ENCODE measurements at regions not wholly inside any gene's neighbourhood (a gene's known extent, or its start where the extent isn't known, plus 50 kb on each side); places are given as distances from the start of the nearest gene placed in this dataset.
"Not testable (repeated sequence)": the region's sequence is repeated elsewhere in the genome, so short reads cannot be mapped to it uniquely, and the experiment has no call there.

DNA sequence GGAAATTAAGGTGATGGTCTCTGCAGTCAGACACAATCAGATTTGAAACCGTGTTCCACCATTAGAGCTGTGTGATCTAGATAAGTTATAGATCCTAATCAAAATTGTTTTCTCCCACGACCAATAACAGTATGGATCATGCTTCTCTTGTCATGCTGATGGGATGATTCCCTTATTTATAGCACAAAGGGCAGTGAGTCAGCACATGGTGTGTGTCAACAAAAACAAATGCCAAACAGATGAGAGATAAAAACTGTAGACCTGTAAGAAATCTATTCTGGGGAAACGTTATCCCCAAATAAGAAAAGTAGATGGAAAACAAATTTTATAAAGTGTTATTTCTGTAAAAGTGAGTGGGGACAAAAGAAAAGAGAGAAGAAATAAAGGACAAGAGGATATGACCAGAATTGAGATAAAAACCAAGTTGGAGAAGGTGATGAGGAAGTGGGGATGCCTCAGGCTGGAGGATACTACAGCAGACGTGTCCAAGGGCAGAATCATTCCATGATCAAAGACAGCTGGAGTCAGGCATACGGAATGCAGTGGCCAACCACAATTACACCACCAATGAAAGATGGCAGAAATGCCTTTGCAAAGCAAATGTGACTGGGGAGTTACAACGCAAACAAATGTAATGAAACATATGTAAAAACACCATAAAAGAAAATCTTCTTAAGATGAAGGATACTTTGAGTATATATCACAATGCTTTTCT, 377.8 kb upstream of the PRKX start:
- no peak for DNase-seq
- CTCF ChIA-PET = no interaction called here
- no peaks in the 10 kb centered on the region for H3K27me3 Mint-ChIP-seq (ENCODE audit: low read depth)
- H3K4me3 Mint-ChIP-seq = no peak overlapping the region
- no peaks in the 10 kb centered on the region for H3K9me3 Mint-ChIP-seq
- no peaks in the 10 kb centered on the region for H3K36me3 Mint-ChIP-seq (ENCODE audit: low read depth)
- intact Hi-C loops (cut with micrococcal nuclease) = no loop called here
- no peak overlapping the region for H3K27ac Mint-ChIP-seq
- H3K4me1 Mint-ChIP-seq (ENCODE audit: low read depth) = no peaks in the 10 kb centered on the region

- no peaks in the 10 kb centered on the region for H3K4me1 Mint-ChIP-seq (ENCODE audit: low read depth)
- no peak for DNase-seq
- H3K27me3 Mint-ChIP-seq (ENCODE audit: low read depth) = no peaks in the 10 kb centered on the region
- no peak overlapping the region for H3K4me3 Mint-ChIP-seq
- no peaks in the 10 kb centered on the region for H3K36me3 Mint-ChIP-seq (ENCODE audit: low read depth)
- intact Hi-C loops (cut with micrococcal nuclease) = no loop called here
- H3K9me3 Mint-ChIP-seq = no peaks in the 10 kb centered on the region
- H3K27ac Mint-ChIP-seq = no peak overlapping the region
- CTCF ChIA-PET = no interaction called here
These were observed 346.4 kb upstream of the PRKX start for GRCh38 chrX:4059893-4060292.

DNA sequence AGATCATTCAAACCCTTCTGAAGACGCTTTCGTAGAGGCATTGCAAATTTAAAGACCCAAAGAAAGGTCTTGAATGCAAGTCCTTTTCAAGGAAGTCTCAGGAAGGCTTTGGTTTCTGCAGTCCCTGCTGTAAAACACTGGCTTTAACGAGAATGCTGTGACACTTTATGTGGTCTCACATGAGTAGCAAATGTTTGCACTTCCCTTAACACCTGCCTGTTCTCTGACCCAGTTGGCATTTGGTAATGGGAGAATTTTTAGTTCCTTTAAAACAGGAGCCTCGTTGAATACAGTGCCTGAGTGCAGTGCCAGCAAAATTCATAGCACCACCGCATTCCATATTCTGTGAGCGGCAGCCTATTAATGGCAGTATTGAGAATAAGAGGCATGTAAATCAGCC, 330.5 kb upstream of the PRKX start:
- CTCF ChIA-PET = no interaction called here
- intact Hi-C loops (cut with micrococcal nuclease) = no loop called here
- no peaks in the 10 kb centered on the region for H3K27me3 Mint-ChIP-seq (ENCODE audit: low read depth)
- no peaks in the 10 kb centered on the region for H3K9me3 Mint-ChIP-seq
- no peak overlapping the region for H3K27ac Mint-ChIP-seq
- H3K36me3 Mint-ChIP-seq (ENCODE audit: low read depth) = no peaks in the 10 kb centered on the region
- H3K4me1 Mint-ChIP-seq (ENCODE audit: low read depth) = no peaks in the 10 kb centered on the region
- H3K4me3 Mint-ChIP-seq = no peak overlapping the region
- no peak for DNase-seq

DNA sequence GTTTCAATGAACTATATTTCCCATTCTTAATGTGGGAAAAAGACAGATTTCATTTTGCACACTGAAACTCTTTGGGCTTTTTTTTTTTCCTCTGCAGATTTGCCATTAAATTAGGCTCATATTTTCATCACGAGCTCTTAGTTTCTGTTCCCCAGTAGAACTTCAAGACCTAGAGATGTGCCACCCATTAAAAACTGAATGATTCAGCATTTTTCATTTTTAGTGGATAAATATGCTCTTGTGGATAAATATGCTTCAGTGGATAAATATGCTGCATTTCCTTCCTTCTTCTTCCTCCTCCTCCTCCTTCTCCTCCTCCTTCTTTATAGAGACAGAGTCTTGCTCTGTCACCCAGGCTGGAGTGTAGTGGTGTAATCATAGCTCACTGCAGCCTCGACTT, 322.4 kb upstream of the PRKX start:
- CTCF ChIA-PET = no interaction called here
- H3K4me1 Mint-ChIP-seq (ENCODE audit: low read depth) = no peaks in the 10 kb centered on the region
- DNase-seq = no peak
- H3K9me3 Mint-ChIP-seq = no peaks in the 10 kb centered on the region
- H3K27me3 Mint-ChIP-seq (ENCODE audit: low read depth) = no peaks in the 10 kb centered on the region
- H3K36me3 Mint-ChIP-seq (ENCODE audit: low read depth) = no peaks in the 10 kb centered on the region
- intact Hi-C loops (cut with micrococcal nuclease) = no loop called here
- no peak overlapping the region for H3K27ac Mint-ChIP-seq
- H3K4me3 Mint-ChIP-seq = no peak overlapping the region

- Mint-ChIP-seq H3K27ac (no peak overlapping the region), H3K4me1 (ENCODE audit: low read depth) (no peaks in the 10 kb centered on the region), H3K27me3 (ENCODE audit: low read depth) (no peaks in the 10 kb centered on the region), H3K9me3 (no peaks in the 10 kb centered on the region), H3K36me3 (ENCODE audit: low read depth) (no peaks in the 10 kb centered on the region), H3K4me3 (no peak overlapping the region)
- intact Hi-C loops (cut with micrococcal nuclease) = no loop called here
- CTCF ChIA-PET = no interaction called here
- DNase-seq = no peak
These were observed 314.7 kb upstream of the PRKX start for GRCh38 chrX:4028151-4028550.

GRCh38 chrX:4005281-4005680, 291.8 kb upstream of the PRKX start:
- no peaks in the 10 kb centered on the region for H3K9me3 Mint-ChIP-seq
- no peaks in the 10 kb centered on the region for H3K36me3 Mint-ChIP-seq (ENCODE audit: low read depth)
- H3K4me3 Mint-ChIP-seq = no peak overlapping the region
- H3K27ac Mint-ChIP-seq = no peak overlapping the region
- intact Hi-C loops (cut with micrococcal nuclease) = no loop called here
- H3K4me1 Mint-ChIP-seq (ENCODE audit: low read depth) = no peaks in the 10 kb centered on the region
- no peaks in the 10 kb centered on the region for H3K27me3 Mint-ChIP-seq (ENCODE audit: low read depth)
- CTCF ChIA-PET = no interaction called here
- DNase-seq = no peak

GRCh38 chrX:4004822-4005221, 291.4 kb upstream of the PRKX start:
- Mint-ChIP-seq H3K9me3 (no peaks in the 10 kb centered on the region), H3K36me3 (ENCODE audit: low read depth) (no peaks in the 10 kb centered on the region), H3K27me3 (ENCODE audit: low read depth) (no peaks in the 10 kb centered on the region), H3K4me1 (ENCODE audit: low read depth) (no peaks in the 10 kb centered on the region), H3K4me3 (no peak overlapping the region), H3K27ac (no peak overlapping the region)
- CTCF ChIA-PET = no interaction called here
- DNase-seq = no peak
- intact Hi-C loops (cut with micrococcal nuclease) = no loop called here

GRCh38 chrX:3994315-3994714, 280.9 kb upstream of the PRKX start:
- no peak for DNase-seq
- intact Hi-C loops (cut with micrococcal nuclease) = no loop called here
- Mint-ChIP-seq H3K4me1 (ENCODE audit: low read depth) (no peaks in the 10 kb centered on the region), H3K27me3 (ENCODE audit: low read depth) (no peaks in the 10 kb centered on the region), H3K27ac (no peak overlapping the region), H3K9me3 (no peaks in the 10 kb centered on the region), H3K4me3 (no peak overlapping the region), H3K36me3 (ENCODE audit: low read depth) (no peaks in the 10 kb centered on the region)
- CTCF ChIA-PET = no interaction called here

DNA sequence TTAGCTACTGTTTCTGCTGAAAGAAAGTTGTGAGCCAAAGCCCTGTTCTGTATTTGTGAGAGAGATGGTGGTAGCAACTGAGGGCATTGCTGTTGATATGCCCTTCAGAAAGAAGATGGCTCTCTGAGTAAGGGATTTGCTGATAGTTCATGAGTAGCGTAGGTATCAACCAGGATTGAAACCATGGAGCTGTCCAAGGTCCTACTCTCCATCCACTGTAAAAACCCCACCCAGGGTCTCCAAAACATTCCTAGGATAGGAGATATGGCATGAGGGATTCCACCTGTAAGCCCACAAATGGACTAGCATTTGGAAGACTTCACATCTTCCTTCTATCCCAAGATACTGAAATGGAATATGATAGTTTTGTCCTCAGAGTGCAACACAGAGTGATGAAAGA, 277.1 kb upstream of the PRKX start:
- intact Hi-C loops (cut with micrococcal nuclease) = no loop called here
- CTCF ChIA-PET = no interaction called here
- Mint-ChIP-seq H3K27me3 (ENCODE audit: low read depth) (no peaks in the 10 kb centered on the region), H3K9me3 (no peaks in the 10 kb centered on the region), H3K4me1 (ENCODE audit: low read depth) (no peaks in the 10 kb centered on the region), H3K36me3 (ENCODE audit: low read depth) (no peaks in the 10 kb centered on the region), H3K4me3 (no peak overlapping the region), H3K27ac (no peak overlapping the region)
- DNase-seq = no peak

DNA sequence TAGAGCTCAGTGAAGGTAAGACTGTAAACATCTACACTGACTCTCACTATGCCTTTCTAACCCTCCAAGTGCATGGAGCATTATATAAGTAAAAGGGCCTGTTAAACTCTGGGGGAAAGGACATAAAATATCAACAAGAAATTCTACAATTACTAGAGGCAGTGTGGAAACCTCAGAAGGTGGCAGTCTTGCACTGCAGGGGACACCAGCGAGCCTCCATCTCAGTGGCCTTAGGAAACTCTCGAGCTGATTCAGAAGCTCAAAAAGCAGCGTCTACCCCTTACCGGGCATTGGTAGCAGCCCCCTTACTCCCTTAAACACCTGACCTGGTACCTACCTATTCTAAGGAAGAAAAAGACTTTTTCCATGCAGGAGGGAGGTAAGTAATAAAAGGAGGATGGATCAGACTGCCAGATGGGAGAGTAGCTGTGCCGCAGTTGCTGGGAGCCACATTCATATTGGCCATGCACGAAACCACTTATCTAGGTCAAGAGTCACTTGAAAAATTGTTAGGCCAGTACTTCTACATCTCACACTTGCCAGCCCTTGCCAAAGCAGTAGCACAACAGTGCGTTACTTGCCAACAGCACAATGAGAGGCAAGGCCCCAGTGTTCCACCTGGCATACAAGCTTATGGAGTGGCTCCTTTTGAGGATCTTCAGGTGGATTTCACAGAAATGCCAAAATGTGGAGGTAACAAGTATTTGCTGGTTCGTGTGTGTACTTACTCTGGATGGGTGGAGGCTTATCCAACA, 258.8 kb upstream of the PRKX start:
- DNase-seq; H3K9me3 Mint-ChIP-seq; H3K27me3 Mint-ChIP-seq (ENCODE audit: low read depth); H3K27ac Mint-ChIP-seq; H3K4me1 Mint-ChIP-seq (ENCODE audit: low read depth); intact Hi-C loops (cut with micrococcal nuclease); H3K4me3 Mint-ChIP-seq; H3K36me3 Mint-ChIP-seq (ENCODE audit: low read depth): not testable (repeated sequence)
- CTCF ChIA-PET = interaction anchor here (1.5 kb wide), 1 partner anchor 10 kb away, joined by 6 read pairs; no protein-coding TSS in a partner anchor

DNA sequence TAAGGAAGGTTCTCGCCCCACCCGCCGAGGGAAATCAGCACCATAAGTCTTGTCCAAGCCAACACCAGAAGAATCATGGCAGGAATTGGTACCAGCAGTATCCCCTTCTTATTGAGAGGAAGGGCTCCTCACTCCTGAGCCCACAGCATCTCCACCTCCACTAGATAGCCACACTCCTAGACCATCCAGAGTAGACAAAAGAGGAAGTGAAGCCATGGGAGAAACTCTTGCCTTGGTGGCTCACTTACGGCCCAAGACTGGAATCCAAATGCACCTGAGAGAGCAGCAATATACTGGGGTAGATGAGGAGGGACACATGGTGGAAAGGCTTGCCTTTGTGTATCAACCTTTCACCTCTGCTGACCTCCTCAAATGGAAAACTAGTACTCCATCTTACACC, 255.3 kb upstream of the PRKX start:
- CTCF ChIA-PET = no interaction called here
- Mint-ChIP-seq H3K4me3 (no peak overlapping the region), H3K27me3 (ENCODE audit: low read depth) (peaks cover 2% of the 10 kb centered on the region), H3K27ac (no peak overlapping the region), H3K36me3 (ENCODE audit: low read depth) (no peaks in the 10 kb centered on the region), H3K9me3 (no peaks in the 10 kb centered on the region), H3K4me1 (ENCODE audit: low read depth) (no peaks in the 10 kb centered on the region)
- intact Hi-C loops (cut with micrococcal nuclease) = no loop called here
- DNase-seq = no peak

DNA sequence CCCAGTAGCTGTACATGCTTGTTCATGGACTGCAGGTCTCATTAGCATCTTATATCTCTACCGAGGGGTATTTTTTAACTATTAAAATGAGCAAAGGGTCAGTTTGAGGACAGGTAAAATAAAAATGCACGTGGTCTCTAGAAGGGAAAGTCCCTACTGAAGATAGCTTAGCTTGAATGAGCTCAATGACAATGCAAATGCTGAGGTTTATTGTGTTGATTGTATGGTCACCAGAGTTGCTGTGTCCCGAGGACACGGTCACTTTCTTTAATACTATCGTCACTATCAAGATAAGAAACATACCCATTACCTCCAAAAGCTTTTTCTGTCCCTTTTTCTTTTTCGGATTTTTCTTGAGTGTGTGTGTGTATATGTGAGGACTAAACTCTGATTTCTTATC, 250.5 kb upstream of the PRKX start:
- intact Hi-C loops (cut with micrococcal nuclease) = loop anchor here (5.0 kb wide), 1 partner anchor 583 kb away; no protein-coding TSS in a partner anchor
- no peak for DNase-seq
- H3K27me3 Mint-ChIP-seq (ENCODE audit: low read depth) = peaks cover 5% of the 10 kb centered on the region
- H3K9me3 Mint-ChIP-seq = no peaks in the 10 kb centered on the region
- H3K36me3 Mint-ChIP-seq (ENCODE audit: low read depth) = no peaks in the 10 kb centered on the region
- CTCF ChIA-PET = no interaction called here
- peaks cover 5% of the 10 kb centered on the region for H3K4me1 Mint-ChIP-seq (ENCODE audit: low read depth)
- no peak overlapping the region for H3K4me3 Mint-ChIP-seq
- H3K27ac Mint-ChIP-seq = no peak overlapping the region
